Thoracic aorta (tissue), 2 donors: ENCODE measurements at regions not wholly inside any gene's neighbourhood (a gene's known extent, or its start where the extent isn't known, plus 50 kb on each side); places are given as distances from the start of the nearest gene placed in this dataset.
"Not testable (repeated sequence)": the region's sequence is repeated elsewhere in the genome, so short reads cannot be mapped to it uniquely, and the experiment has no call there.

Experiments used
- ATAC-seq: fragments of 150-250 bp; one replicate; pipeline ENCODE4 v1.8.0; 2017; ENCODE audit warnings: low read depth; ENCODE audit not compliant: insufficient number of reproducible peaks, low FRiP score
- DNase-seq: peaks from one replicate; pipeline ENCODE4 v3.0.0-alpha.2; 2020; ENCODE audit warnings: low spot score
- H3K27ac ChIP-seq, 2 donors: fragments of 200-600 bp; sonication (generic); 1 replicate in 1 of 2; 2 replicates in 1 of 2; pipeline ENCODE4 v1.5.1; 2016; ENCODE audit warnings: mild to moderate bottlenecking in 2 of 2, moderate library complexity in 2 of 2
- H3K27me3 ChIP-seq: fragments of 200-600 bp; sonication (generic); replicated peaks from 2 replicates; pipeline ENCODE4 v1.6.0; 2016; ENCODE audit warnings: mild to moderate bottlenecking; ENCODE audit not compliant: insufficient read depth
- H3K36me3 ChIP-seq: fragments of 200-600 bp; sonication (generic); one replicate; pipeline ENCODE4 v1.5.1; 2016
- H3K4me1 ChIP-seq, 2 donors: fragments of 200-600 bp; sonication (generic); 1 replicate in 1 of 2; 2 replicates in 1 of 2; pipeline versions ENCODE4 v1.5.1 to v1.6.0; 2016; ENCODE audit warnings: low read depth in 2 of 2, mild to moderate bottlenecking in 1 of 2; ENCODE audit not compliant: control insufficient read depth in 1 of 2
- H3K4me3 ChIP-seq: fragments of 200-600 bp; sonication (generic); 2 replicates; pipeline ENCODE4 v1.5.1; 2016; ENCODE audit warnings: mild to moderate bottlenecking
- H3K9me3 ChIP-seq: fragments of 200-600 bp; sonication (generic); 2 replicates; pipeline ENCODE4 v1.5.1; 2016
- CTCF ChIP-seq: fragments of 200-600 bp; sonication (generic); IDR thresholded peaks from one replicate; pipeline ENCODE4 v1.5.1; 2019; ENCODE audit warnings: antibody characterized with exemption

- Histone ChIP-seq H3K4me1 (no peaks in the 10 kb centered on the region), H3K9me3 (no peaks in the 10 kb centered on the region), H3K36me3 (no peaks in the 10 kb centered on the region), H3K27ac (no peak overlapping the region), H3K27me3 (no peaks in the 10 kb centered on the region), H3K4me3 (no peak overlapping the region)
- ATAC-seq: no peak
- no peak for DNase-seq
- no peak for TF ChIP-seq CTCF
Observed at GRCh38 chr18:70554854-70555445, 266.1 kb downstream of the SOCS6 start.

DNA sequence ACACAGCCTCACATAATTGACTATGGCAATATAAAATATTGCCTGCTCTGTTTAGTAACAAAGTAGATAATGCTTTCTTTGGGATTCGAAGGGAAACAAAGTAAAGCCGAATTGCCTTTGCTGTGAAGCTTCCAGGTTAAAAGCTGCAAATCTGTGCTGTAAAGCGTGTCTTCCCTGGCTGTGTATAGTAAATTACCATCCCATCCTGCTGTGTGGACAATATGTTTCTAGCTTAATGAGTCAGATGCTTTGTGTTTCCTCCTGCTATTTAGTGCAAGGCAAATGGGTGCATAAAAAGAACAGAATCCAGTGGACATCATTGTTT, 265.1 kb downstream of the SOCS6 start:
- TF ChIP-seq CTCF: no peak
- DNase-seq: no peak
- no peak overlapping the region for H3K4me3 ChIP-seq
- H3K36me3 ChIP-seq: no peaks in the 10 kb centered on the region
- no peak overlapping the region for H3K27ac ChIP-seq
- no peaks in the 10 kb centered on the region for H3K4me1 ChIP-seq
- no peaks in the 10 kb centered on the region for H3K27me3 ChIP-seq
- ATAC-seq: no peak
- H3K9me3 ChIP-seq: no peaks in the 10 kb centered on the region

- DNase-seq (no peak), ATAC-seq (no peak)
- H3K27ac ChIP-seq: no peak overlapping the region
- no peaks in the 10 kb centered on the region for H3K36me3 ChIP-seq
- TF ChIP-seq CTCF: no peak
- no peak overlapping the region for H3K4me3 ChIP-seq
- no peaks in the 10 kb centered on the region for H3K27me3 ChIP-seq
- no peaks in the 10 kb centered on the region for H3K4me1 ChIP-seq
- H3K9me3 ChIP-seq: no peaks in the 10 kb centered on the region
Observed at GRCh38 chr18:70553245-70553935, 264.5 kb downstream of the SOCS6 start.

DNA sequence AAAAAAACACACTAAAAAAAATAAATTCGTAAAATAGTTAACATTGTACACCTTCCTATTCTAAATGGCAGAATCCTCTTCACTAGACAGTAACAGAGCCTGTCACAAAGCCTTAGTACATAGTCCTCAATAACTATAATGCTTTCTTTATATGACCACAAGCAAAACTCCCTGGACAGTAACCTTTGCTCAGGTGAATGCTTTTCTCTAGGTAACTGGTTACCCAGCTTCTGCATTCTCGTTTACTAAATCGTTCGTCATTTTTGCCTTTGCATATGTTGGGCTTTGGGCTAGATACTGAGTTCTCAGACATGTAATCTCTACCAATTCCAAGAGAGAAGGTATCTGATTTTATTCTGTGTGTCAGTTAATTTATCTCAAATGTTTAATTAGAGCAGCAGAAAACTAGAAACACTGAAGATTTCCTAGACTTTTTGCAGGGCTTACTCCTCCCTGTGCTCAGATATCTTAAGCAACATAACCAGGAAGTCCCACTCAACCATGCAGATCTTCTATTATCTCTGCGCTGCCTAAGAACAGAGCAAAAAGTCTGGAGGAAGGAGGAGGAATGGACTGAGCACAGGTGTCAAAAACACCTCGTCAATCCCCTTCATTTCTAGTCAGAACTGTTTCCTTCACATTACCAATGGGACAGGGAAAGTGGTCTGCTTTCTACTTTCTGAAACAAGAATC, 247.7 kb downstream of the SOCS6 start:
- no peak for TF ChIP-seq CTCF
- H3K27me3 ChIP-seq: no peaks in the 10 kb centered on the region
- no peaks in the 10 kb centered on the region for H3K9me3 ChIP-seq
- DNase-seq (no peak), ATAC-seq (no peak)
- H3K4me1 ChIP-seq: no peaks in the 10 kb centered on the region
- no peak overlapping the region for H3K27ac ChIP-seq
- H3K4me3 ChIP-seq: no peak overlapping the region
- no peaks in the 10 kb centered on the region for H3K36me3 ChIP-seq

- H3K9me3 ChIP-seq: no peaks in the 10 kb centered on the region
- no peaks in the 10 kb centered on the region for H3K4me1 ChIP-seq
- no peak for TF ChIP-seq CTCF
- no peak overlapping the region for H3K27ac ChIP-seq
- no peaks in the 10 kb centered on the region for H3K36me3 ChIP-seq
- DNase-seq: no peak
- no peak overlapping the region for H3K4me3 ChIP-seq
- no peak for ATAC-seq
- H3K27me3 ChIP-seq: no peaks in the 10 kb centered on the region
Observed at GRCh38 chr18:70535041-70535440, 246.2 kb downstream of the SOCS6 start.

GRCh38 chr18:70525322-70525721, 236.5 kb downstream of the SOCS6 start:
- H3K4me1 ChIP-seq, H3K4me3 ChIP-seq, ATAC-seq, H3K36me3 ChIP-seq, DNase-seq, H3K27me3 ChIP-seq, H3K27ac ChIP-seq, H3K9me3 ChIP-seq: not testable (repeated sequence)
